Gastroesophageal sphincter (tissue), 4 donors: ENCODE measurements at regions not wholly inside any gene's neighbourhood (a gene's known extent, or its start where the extent isn't known, plus 50 kb on each side); places are given as distances from the start of the nearest gene placed in this dataset.

Experiments used
- ATAC-seq: fragments of 150-250 bp; one replicate; pipeline ENCODE4 v1.9.1; 2016; ENCODE audit warnings: mild to moderate bottlenecking, moderate library complexity
- H3K27ac ChIP-seq, 4 donors: fragments of 200-600 bp; sonication (generic) in 3 of 4; 1 replicate in 3 of 4; 2 replicates in 1 of 4; pipeline ENCODE4 v1.5.1; 2016 to 2019
- H3K27me3 ChIP-seq: fragments of 200-600 bp; sonication (generic); one replicate; pipeline ENCODE4 v1.5.1; 2019
- H3K36me3 ChIP-seq, 2 donors: fragments of 200-600 bp; sonication (generic); one replicate each; pipeline ENCODE4 v1.5.1; 2019; ENCODE audit warnings: control low read depth in 1 of 2
- H3K4me1 ChIP-seq, 3 donors: fragments of 200-600 bp; sonication (generic); 1 replicate in 2 of 3; 2 replicates in 1 of 3; pipeline ENCODE4 v1.5.1; 2016 to 2019; ENCODE audit warnings: control low read depth in 2 of 3
- H3K4me3 ChIP-seq, 2 donors: fragments of 200-600 bp; sonication (generic); one replicate each; pipeline ENCODE4 v1.5.1; 2019; ENCODE audit warnings: mild to moderate bottlenecking in 1 of 2, moderate library complexity in 1 of 2
- H3K9me3 ChIP-seq, 3 donors: fragments of 200-600 bp; sonication (generic); one replicate each; pipeline ENCODE4 v1.5.1; 2017 to 2019; ENCODE audit warnings: control low read depth in 2 of 3
- CTCF ChIP-seq, 4 experiments: fragments of 200-600 bp in 2 of 4; fragments of 450-650 bp in 2 of 4; sonication (generic) in 1 of 4; IDR thresholded peaks; one replicate each; pipeline ENCODE4 v1.5.1; 2017 to 2019; ENCODE audit warnings: antibody characterized with exemption in 4 of 4, mild to moderate bottlenecking in 2 of 4, moderate library complexity in 2 of 4
- EP300 ChIP-seq: sonication (generic); formaldehyde crosslinking; IDR thresholded peaks from one replicate; pipeline ENCODE4 v1.6.1; 2017; ENCODE audit warnings: antibody characterized with exemption, mild to moderate bottlenecking
- POLR2A ChIP-seq, 2 donors: fragments of 450-650 bp; IDR thresholded peaks; one replicate each; pipeline ENCODE4 v1.6.1; 2017; ENCODE audit warnings: antibody characterized with exemption in 2 of 2, mild to moderate bottlenecking in 2 of 2, moderate library complexity in 1 of 2
- POLR2AphosphoS5 ChIP-seq: sonication (generic); formaldehyde crosslinking; IDR thresholded peaks from one replicate; pipeline ENCODE4 v1.6.1; 2017; ENCODE audit warnings: antibody characterized with exemption
- WGBS, 2 donors: methylation state at CpG; one replicate each; pipeline ENCODE4 v1.1.5; 2018; ENCODE audit warnings: low coverage in 1 of 2; 5-methylcytosine and 5-hydroxymethylcytosine counted together

GRCh38 chr5:164010900-164011299 lies 505.5 kb downstream of the MAT2B start:
- no peaks in the 10 kb centered on the region for H3K4me1 ChIP-seq
- H3K9me3 ChIP-seq: no peaks in the 10 kb centered on the region
- H3K4me3 ChIP-seq: no peak overlapping the region
- no peaks in the 10 kb centered on the region for H3K27me3 ChIP-seq
- ATAC-seq: no peak
- H3K36me3 ChIP-seq: no peaks in the 10 kb centered on the region
- WGBS, 2 donors: 75 to 86% methylated on average over 2 to 3 of the region's 3 CpGs
- TF ChIP-seq EP300 (no peak), POLR2AphosphoS5 (no peak), POLR2A (IDR thresholded peaks at IDR 0.05) (no peak), CTCF (IDR thresholded peaks at IDR 0.05) (no peak)
- H3K27ac ChIP-seq: no peak overlapping the region

- no peaks in the 10 kb centered on the region for H3K4me1 ChIP-seq
- H3K27ac ChIP-seq: no peak overlapping the region
- WGBS, 2 donors: 13 to 21% methylated on average over 3 to 4 of the region's 4 CpGs
- no peaks in the 10 kb centered on the region for H3K27me3 ChIP-seq
- no peak overlapping the region for H3K4me3 ChIP-seq
- no peaks in the 10 kb centered on the region for H3K9me3 ChIP-seq
- ATAC-seq: no peak
- H3K36me3 ChIP-seq: no peaks in the 10 kb centered on the region
- TF ChIP-seq POLR2AphosphoS5 (no peak), POLR2A (IDR thresholded peaks at IDR 0.05) (no peak)
Measured at GRCh38 chr5:164012371-164012770, 507.0 kb downstream of the MAT2B start.

- no peak for ATAC-seq
Measured at GRCh38 chr5:164013077-164013670, 507.8 kb downstream of the MAT2B start.

GRCh38 chr5:164020116-164020515 lies 514.7 kb downstream of the MAT2B start:
- 76 to 98% methylated on average over 7 of the region's 7 CpGs for WGBS, 2 donors
- Histone ChIP-seq H3K4me3 (no peak overlapping the region), H3K27ac (no peak overlapping the region), H3K9me3 (no peaks in the 10 kb centered on the region), H3K36me3 (no peaks in the 10 kb centered on the region), H3K4me1 (no peaks in the 10 kb centered on the region), H3K27me3 (no peaks in the 10 kb centered on the region)
- no peak for ATAC-seq
- no peak for TF ChIP-seq POLR2A (IDR thresholded peaks at IDR 0.05)

More at GRCh38 chr5:164013077-164013670, 507.8 kb downstream of the MAT2B start:
- 46 to 57% methylated on average over 6 of the region's 6 CpGs for WGBS, 2 donors
- TF ChIP-seq CTCF (IDR thresholded peaks at IDR 0.05) (peak in 3 of 4 experiments; percentile 45 to 73 (median 65)), EP300 (no peak)
- Histone ChIP-seq H3K27ac (no peak overlapping the region), H3K4me1 (no peaks in the 10 kb centered on the region), H3K4me3 (no peak overlapping the region), H3K27me3 (no peaks in the 10 kb centered on the region), H3K9me3 (no peaks in the 10 kb centered on the region), H3K36me3 (no peaks in the 10 kb centered on the region)

GRCh38 chr5:164027738-164028137 lies 522.3 kb downstream of the MAT2B start:
- 61 to 63% methylated on average over 2 of the region's 2 CpGs for WGBS, 2 donors
- H3K4me3 ChIP-seq: no peak overlapping the region
- no peaks in the 10 kb centered on the region for H3K4me1 ChIP-seq
- no peaks in the 10 kb centered on the region for H3K36me3 ChIP-seq
- ATAC-seq: no peak
- H3K27ac ChIP-seq: no peak overlapping the region
- no peaks in the 10 kb centered on the region for H3K27me3 ChIP-seq
- no peak for TF ChIP-seq CTCF (IDR thresholded peaks at IDR 0.05)
- no peak for TF ChIP-seq POLR2AphosphoS5
- no peak for TF ChIP-seq EP300
- TF ChIP-seq POLR2A (IDR thresholded peaks at IDR 0.05): no peak
- H3K9me3 ChIP-seq: no peaks in the 10 kb centered on the region

GRCh38 chr5:164038128-164038783 lies 532.8 kb downstream of the MAT2B start:
- Histone ChIP-seq H3K36me3 (no peaks in the 10 kb centered on the region), H3K27ac (no peak overlapping the region), H3K4me3 (no peak overlapping the region), H3K27me3 (no peaks in the 10 kb centered on the region), H3K9me3 (no peaks in the 10 kb centered on the region), H3K4me1 (no peaks in the 10 kb centered on the region)
- WGBS, 2 donors: 67 to 76% methylated on average over 3 of the region's 3 CpGs
- no peak for ATAC-seq
- TF ChIP-seq EP300: no peak
- TF ChIP-seq CTCF (IDR thresholded peaks at IDR 0.05): no peak
- TF ChIP-seq POLR2AphosphoS5: no peak
- TF ChIP-seq POLR2A (IDR thresholded peaks at IDR 0.05): no peak
